ENCODE measurements at regions not wholly inside any gene's neighbourhood (a gene's known extent, or its start where the extent isn't known, plus 50 kb on each side); places are given as distances from the start of the nearest gene placed in this dataset.

DNA sequence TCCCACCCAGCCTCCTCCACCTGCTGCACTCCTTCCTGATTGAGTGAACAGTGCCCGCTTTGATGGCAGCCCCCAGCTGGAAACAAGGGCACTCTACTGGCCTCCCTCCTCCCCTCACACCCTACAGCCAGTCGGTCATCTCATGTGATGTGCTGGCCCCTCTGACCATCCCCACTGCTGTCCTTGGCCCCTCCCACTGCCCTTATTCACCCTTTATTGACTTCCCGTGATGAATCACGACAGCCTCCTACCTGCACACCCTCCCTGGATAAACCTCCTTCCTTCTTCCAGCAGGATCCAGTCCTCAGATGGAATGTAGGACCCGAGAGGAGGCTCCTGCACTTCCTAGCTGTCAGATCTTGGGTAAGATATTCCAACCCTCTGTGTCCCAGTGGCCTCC is 186.5 kb upstream of the SH3BP4 start:
- H3K4me1 ChIP-seq: no peaks in the 10 kb centered on the region
- no peaks in the 10 kb centered on the region for H3K4me1 Mint-ChIP-seq (ENCODE audit: low read depth, unreplicated experiment)
- intact Hi-C loops (cut with micrococcal nuclease; ENCODE audit: unreplicated experiment): no loop called here
- no peaks in the 10 kb centered on the region for H3K27me3 ChIP-seq (replicated peaks; ENCODE audit: control insufficient read depth, insufficient read depth, low read length)
- TF ChIP-seq, protein P1, sequence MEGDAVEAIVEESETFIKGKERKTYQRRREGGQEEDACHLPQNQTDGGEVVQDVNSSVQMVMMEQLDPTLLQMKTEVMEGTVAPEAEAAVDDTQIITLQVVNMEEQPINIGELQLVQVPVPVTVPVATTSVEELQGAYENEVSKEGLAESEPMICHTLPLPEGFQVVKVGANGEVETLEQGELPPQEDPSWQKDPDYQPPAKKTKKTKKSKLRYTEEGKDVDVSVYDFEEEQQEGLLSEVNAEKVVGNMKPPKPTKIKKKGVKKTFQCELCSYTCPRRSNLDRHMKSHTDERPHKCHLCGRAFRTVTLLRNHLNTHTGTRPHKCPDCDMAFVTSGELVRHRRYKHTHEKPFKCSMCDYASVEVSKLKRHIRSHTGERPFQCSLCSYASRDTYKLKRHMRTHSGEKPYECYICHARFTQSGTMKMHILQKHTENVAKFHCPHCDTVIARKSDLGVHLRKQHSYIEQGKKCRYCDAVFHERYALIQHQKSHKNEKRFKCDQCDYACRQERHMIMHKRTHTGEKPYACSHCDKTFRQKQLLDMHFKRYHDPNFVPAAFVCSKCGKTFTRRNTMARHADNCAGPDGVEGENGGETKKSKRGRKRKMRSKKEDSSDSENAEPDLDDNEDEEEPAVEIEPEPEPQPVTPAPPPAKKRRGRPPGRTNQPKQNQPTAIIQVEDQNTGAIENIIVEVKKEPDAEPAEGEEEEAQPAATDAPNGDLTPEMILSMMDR (IDR thresholded peaks at IDR 0.05; ENCODE audit: insufficient read depth in 1 of 2, low read depth in 1 of 2, low read length in 1 of 2, severe bottlenecking in 1 of 2, unreplicated experiment in 1 of 2): no peak
- no peak for DNase-seq
- no peaks in the 10 kb centered on the region for H3K36me3 ChIP-seq (ENCODE audit: control insufficient read depth, insufficient read depth, low read length)
- ChIA-PET POLR2A (no interaction called here), CTCF (no interaction called here)
- BruUV-seq (replicated peaks): no TSS peak
- no peak overlapping the region for H3K27ac Mint-ChIP-seq (ENCODE audit: unreplicated experiment)
- H3K4me3 ChIP-seq (ENCODE audit: low read depth, low read length): no peak overlapping the region
- no peaks in the 10 kb centered on the region for H3K36me3 Mint-ChIP-seq (ENCODE audit: insufficient read depth, unreplicated experiment)
- H3K9me3 Mint-ChIP-seq (ENCODE audit: unreplicated experiment): peaks cover 2% of the 10 kb centered on the region
- H3K27me3 Mint-ChIP-seq (ENCODE audit: insufficient read depth, unreplicated experiment): no peaks in the 10 kb centered on the region
- H3K9me3 ChIP-seq: peaks cover 4% of the 10 kb centered on the region; the same call in 1 of the 2 replicates
- H3K4me3 Mint-ChIP-seq (ENCODE audit: unreplicated experiment): no peak overlapping the region

DNA sequence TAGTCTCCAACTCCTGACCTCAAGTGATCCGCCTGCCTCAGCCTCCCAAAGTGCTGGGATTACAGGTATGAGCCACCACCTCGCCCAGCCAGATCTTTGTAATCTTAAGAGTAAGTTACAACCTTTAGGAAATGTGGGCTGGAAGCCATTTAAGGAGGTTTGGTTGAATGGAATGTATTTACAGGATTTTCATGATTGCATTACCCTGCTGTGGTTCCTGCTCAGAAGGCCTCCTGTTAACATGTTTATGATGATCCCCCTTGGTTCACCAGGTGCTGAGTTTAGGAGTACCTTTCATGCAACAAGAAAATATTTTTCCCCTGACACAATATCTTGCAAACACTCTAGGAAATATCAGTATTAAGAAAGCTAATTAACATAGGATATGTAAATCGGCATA is 187.4 kb upstream of the SH3BP4 start:
- no peak for DNase-seq
- ChIA-PET CTCF (no interaction called here), POLR2A (no interaction called here)
- no peaks in the 10 kb centered on the region for H3K4me1 ChIP-seq
- H3K36me3 Mint-ChIP-seq (ENCODE audit: insufficient read depth, unreplicated experiment): no peaks in the 10 kb centered on the region
- no peaks in the 10 kb centered on the region for H3K27me3 Mint-ChIP-seq (ENCODE audit: insufficient read depth, unreplicated experiment)
- H3K9me3 ChIP-seq: peaks cover 4% of the 10 kb centered on the region; the same call in 1 of the 2 replicates
- peaks cover 10% of the 10 kb centered on the region for H3K9me3 Mint-ChIP-seq (ENCODE audit: unreplicated experiment)
- TF ChIP-seq, protein P1 (IDR thresholded peaks at IDR 0.05; ENCODE audit: insufficient read depth in 1 of 2, low read depth in 1 of 2, low read length in 1 of 2, severe bottlenecking in 1 of 2, unreplicated experiment in 1 of 2): no peak
- H3K4me1 Mint-ChIP-seq (ENCODE audit: low read depth, unreplicated experiment): no peaks in the 10 kb centered on the region
- no peaks in the 10 kb centered on the region for H3K36me3 ChIP-seq (ENCODE audit: control insufficient read depth, insufficient read depth, low read length)
- H3K27me3 ChIP-seq (replicated peaks; ENCODE audit: control insufficient read depth, insufficient read depth, low read length): no peaks in the 10 kb centered on the region
- no peak overlapping the region for H3K4me3 Mint-ChIP-seq (ENCODE audit: unreplicated experiment)
- H3K27ac Mint-ChIP-seq (ENCODE audit: unreplicated experiment): no peak overlapping the region
- BruUV-seq (replicated peaks): no TSS peak
- intact Hi-C loops (cut with micrococcal nuclease; ENCODE audit: unreplicated experiment): no loop called here
- no peak overlapping the region for H3K4me3 ChIP-seq (ENCODE audit: low read depth, low read length)

GRCh38 chr2:234763002-234763873 is 188.6 kb upstream of the SH3BP4 start:
- no peaks in the 10 kb centered on the region for H3K36me3 ChIP-seq (ENCODE audit: control insufficient read depth, insufficient read depth, low read length)
- H3K4me1 ChIP-seq: no peaks in the 10 kb centered on the region
- DNase-seq: no peak
- no TSS peak for BruUV-seq (replicated peaks)
- intact Hi-C loops (cut with micrococcal nuclease; ENCODE audit: unreplicated experiment): no loop called here
- Mint-ChIP-seq H3K4me1 (ENCODE audit: low read depth, unreplicated experiment) (no peaks in the 10 kb centered on the region), H3K27ac (ENCODE audit: unreplicated experiment) (no peak overlapping the region), H3K4me3 (ENCODE audit: unreplicated experiment) (no peak overlapping the region), H3K36me3 (ENCODE audit: insufficient read depth, unreplicated experiment) (no peaks in the 10 kb centered on the region), H3K27me3 (ENCODE audit: insufficient read depth, unreplicated experiment) (no peaks in the 10 kb centered on the region), H3K9me3 (ENCODE audit: unreplicated experiment) (peaks cover 10% of the 10 kb centered on the region)
- CTCF ChIA-PET: no interaction called here
- TF ChIP-seq, protein P1 (IDR thresholded peaks at IDR 0.05; ENCODE audit: insufficient read depth in 1 of 2, low read depth in 1 of 2, low read length in 1 of 2, severe bottlenecking in 1 of 2, unreplicated experiment in 1 of 2): no peak
- H3K27me3 ChIP-seq (replicated peaks; ENCODE audit: control insufficient read depth, insufficient read depth, low read length): no peaks in the 10 kb centered on the region
- H3K9me3 ChIP-seq: peaks cover 4% of the 10 kb centered on the region; the same call in 1 of the 2 replicates
- POLR2A ChIA-PET: no interaction called here
- H3K4me3 ChIP-seq (ENCODE audit: low read depth, low read length): no peak overlapping the region
